Activated CD4-positive, alpha-beta T cell treated with anti-CD3 and anti-CD28 coated beads, Interleukin-2, amount 50 U/mL, for 1 hour (primary cell): ENCODE measurements at regions not wholly inside any gene's neighbourhood (a gene's known extent, or its start where the extent isn't known, plus 50 kb on each side); places are given as distances from the start of the nearest gene placed in this dataset.

Experiments
- DNase-seq: peaks from one replicate; pipeline ENCODE4 v3.0.0-alpha.2; 2020

- no peak for DNase-seq
Measured at GRCh38 chr2:134129900-134130537, 123.9 kb upstream of the MGAT5 start.

DNA sequence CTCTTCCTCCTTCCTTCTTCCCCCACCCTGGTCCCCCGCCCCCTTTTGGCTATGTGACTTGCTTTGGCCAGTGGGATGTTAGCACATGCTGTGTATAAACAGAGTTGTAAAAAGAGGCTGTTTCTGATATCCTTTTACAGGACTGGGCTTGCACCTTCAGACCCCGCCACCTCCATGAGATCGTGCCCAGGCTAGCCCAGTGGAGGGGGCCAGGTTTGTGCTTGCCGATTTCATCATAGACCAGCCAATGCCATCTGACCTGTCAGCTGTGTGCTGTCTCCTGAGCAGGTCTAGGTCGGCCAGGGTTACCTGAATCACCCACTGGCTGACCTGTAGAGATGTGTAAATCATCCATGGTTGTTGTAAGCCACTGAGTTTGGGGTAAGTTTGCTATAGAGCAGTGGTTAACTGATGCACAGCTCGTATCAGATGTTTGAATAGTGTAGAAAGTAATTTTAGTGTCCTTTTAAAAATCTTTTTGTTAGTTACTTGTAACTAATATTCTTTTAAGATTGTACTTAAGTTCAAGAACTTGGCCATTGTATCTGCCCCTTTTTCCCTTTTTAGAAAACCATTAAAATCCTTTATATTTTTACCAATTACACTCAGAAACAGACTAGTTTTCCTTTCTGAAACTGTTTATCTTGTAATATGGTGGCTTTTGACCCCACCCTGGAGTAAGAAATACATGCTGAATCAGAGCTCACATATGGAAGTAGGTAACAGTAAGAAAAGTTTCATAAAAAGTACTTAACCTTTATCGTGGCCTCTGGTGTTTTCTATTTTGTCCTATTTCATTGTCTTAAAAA, 122.0 kb upstream of the MGAT5 start:
- DNase-seq = no peak

DNA sequence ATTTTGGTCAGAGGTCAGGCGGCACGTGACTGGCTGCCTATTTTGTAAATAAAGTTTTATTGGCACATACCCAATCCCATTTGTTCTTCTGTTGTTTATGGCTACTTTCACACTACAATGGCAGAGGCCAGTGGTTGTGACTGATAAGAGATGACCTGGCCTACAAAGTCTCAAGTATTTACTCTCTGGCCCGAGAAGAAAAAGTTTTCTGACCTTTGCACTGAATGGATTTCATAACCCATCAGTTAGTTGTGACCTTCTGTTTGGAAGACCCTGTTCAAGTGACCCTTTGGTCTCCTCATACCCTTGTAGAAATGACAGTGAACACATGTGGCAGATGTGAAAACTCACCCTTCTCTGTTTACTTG, 121.4 kb upstream of the MGAT5 start:
- DNase-seq = no peak

GRCh38 chr2:134133622-134134312, 120.1 kb upstream of the MGAT5 start:
- DNase-seq = no peak

- no peak for DNase-seq
Measured at GRCh38 chr2:134134313-134134706, 119.6 kb upstream of the MGAT5 start.

DNA sequence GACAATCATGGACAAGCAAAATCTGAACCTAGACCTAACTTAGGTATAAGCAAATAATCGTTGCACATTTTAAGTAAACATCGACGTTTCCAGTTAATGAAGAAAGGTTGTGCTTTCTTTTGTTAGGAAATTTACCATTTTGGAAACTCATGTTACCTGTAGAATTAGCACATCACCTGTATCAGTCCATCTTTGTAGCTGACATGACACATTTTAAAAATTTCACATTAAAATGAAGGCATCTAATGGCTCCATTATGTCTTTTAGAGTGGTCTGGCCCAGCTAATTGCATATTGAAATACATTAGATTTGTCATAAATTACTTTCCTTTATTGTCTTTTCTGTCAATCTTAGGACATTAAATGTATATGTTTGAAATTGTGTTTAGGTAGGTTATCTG, 119.0 kb upstream of the MGAT5 start:
- no peak for DNase-seq

DNA sequence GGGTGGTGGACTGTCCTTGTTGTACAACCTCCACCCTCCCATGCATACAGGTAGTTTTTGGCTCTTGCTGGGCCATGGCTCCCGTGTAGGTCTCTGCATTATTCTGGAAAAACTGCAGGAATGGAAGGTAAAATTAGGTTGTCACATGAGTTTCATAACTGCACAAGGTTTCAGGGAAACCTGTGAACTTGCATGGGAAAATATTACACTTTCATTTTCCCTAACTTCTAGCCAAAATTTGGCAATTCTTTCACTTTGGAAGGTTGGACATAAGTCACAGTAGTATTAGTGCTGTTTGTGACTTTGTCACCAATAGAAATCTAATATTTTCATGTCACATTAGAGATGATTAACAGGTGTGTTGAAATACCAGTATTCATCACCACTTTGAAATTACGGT, 118.1 kb upstream of the MGAT5 start:
- DNase-seq = no peak

DNA sequence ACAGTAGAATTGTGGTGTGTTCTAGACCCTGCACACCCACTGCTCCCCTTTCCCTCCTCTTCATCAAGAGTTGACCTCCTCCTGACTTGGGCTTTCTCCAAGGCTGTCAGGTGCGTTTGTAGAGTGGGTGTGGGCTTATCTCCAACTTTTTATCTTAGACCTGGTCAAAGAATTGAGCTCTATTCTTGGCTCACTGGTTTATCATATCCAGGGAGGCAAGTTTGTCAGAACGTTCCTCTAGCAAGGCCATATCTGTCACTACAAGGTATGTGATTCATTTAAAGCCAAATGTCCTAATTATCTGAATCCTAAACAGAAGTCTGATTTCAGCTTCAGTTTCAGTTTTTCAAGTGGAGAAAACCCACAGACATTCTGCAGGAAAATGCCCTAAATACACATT, 117.1 kb upstream of the MGAT5 start:
- no peak for DNase-seq

- DNase-seq = peak; percentile 9
Measured at GRCh38 chr2:134137182-134137611, 116.7 kb upstream of the MGAT5 start.

DNA sequence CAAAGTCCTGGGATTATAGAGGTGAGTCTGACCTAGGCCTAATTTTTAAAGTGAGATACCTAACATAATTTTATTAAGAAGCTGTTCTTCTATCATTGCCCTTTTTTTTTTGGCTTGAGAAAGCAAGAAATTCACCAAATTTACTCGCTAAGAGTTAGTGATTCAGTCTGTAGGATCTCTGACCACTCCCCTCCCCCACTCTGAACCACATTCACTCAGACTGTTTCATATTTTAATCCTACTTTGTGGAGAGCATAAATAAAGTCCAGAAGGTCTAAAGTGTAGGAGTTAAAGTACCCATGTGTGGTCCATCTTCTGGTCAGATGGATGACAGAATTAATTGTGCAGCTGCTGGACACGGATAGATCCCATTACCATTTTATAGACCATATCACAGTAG, 115.8 kb upstream of the MGAT5 start:
- no peak for DNase-seq

DNA sequence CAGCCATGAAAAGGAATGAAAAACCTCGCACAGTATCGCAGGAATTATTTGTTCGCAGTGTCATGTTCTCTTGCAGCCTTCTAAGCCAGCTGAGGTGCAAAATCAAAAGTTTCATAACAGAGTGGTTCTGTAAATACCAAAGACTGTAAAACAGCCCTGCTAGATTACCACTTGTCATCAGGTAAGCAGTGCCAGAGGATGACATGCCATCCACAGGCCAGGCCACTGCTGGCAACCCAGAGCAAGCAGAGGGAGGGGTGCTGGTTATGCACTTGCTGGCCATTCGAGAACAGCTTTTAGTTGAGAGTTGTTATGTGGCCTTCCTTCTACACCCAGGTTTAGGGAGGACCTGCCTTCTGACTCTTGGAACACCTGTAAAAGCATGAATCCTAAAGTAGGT, 114.3 kb upstream of the MGAT5 start:
- no peak for DNase-seq

DNA sequence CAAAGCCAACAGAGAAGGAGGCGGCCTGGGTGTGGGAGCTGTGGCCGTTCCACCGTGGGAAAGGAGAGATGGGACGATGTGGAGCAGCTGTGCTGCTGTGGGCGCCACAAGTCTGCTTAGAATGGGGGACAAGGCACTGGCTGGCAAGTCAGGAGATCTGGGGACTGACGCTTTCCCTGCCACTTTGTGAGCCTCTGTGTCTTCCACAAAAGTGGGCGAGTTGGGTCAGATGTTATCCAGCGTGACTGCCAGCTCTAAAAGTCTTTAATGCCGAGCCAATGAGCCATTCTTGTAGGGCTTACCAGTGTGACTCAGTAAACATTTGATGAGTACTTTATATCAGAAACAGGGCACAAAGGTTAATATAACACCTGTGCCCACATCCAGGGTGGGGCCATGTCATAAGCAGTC, 113.6 kb upstream of the MGAT5 start:
- no peak for DNase-seq

GRCh38 chr2:134141598-134142340, 112.1 kb upstream of the MGAT5 start:
- no peak for DNase-seq

GRCh38 chr2:134142341-134142738, 111.5 kb upstream of the MGAT5 start:
- DNase-seq = no peak

DNA sequence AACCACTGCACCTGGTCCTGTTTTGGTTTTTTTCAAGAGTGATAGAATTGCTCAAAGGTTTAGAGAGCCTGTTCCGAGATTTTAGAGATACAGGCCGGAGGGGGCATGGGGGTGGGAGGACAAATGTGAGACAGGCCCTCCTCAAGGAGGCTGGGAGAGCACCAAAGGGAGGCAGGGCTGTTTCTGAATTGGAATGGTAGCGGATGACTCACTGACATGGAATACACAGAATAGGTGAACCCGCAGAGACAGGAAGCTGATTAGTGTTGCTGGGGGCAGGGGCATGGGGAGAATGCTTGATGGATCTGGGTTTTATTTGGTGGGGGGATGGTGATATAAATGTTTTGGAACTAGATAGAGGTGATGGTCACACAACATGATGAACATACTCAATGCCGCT, 111.0 kb upstream of the MGAT5 start:
- DNase-seq = no peak

DNA sequence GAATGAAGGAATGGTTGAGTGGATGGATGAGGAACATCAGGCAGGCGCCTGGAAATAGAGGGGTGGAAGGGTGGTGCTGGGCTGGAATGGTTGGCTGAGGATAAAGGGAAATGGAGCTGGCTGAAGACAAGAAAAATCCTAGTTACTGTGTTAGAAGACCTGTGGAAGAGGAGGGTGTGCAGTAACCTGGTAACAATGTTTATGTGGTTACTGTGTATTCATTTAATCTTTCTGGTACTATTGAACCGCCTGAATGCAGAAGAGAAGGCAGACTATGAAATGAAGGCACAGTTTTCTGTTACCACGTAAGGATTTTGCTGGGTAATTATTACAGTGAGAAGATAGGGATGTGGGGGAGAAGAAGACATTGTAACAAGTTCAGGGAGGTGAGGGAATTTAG, 110.3 kb upstream of the MGAT5 start:
- no peak for DNase-seq

DNA sequence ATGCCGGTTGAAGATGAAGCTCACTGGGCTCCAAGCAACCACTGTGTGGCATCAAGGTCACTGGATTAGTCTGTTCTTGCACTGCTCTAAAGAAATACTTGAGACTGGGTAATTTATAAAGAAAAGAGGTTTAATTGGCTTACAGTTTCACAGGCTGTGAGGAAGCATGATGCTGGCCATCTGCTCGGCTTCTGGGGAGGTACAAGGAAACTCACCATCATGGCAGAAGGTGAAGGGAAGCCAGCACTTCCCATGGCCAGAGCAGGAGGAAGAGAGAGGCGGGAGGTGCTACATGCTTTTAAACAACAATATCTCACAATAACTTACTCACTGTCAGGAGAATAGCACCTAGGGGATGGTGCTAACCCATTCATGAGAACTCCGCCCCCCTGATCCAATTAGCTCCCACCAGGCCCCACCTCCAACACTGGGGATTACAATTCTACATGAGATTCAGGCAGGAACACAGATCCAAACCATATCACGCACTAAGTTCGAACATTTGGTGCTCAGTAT, 109.7 kb upstream of the MGAT5 start:
- no peak for DNase-seq

DNA sequence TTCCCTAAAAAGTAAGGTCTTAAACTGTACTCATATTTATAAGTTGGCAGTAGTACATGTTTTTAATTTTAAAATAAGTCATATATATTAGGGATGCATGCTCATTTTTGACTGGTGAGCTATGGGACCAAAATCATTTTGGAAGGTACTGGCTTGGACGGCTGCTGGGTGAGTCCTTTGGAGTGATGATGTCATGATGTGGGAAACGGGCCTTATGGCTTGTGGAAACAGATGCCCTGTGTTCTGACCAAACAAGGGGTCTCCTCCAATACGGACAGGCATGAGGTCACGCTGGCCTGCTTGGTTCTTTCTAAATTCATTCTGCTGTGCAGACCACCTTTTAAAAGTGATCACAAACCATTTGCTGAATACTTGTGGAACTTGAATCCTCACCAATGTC, 109.2 kb upstream of the MGAT5 start:
- DNase-seq = no peak

DNA sequence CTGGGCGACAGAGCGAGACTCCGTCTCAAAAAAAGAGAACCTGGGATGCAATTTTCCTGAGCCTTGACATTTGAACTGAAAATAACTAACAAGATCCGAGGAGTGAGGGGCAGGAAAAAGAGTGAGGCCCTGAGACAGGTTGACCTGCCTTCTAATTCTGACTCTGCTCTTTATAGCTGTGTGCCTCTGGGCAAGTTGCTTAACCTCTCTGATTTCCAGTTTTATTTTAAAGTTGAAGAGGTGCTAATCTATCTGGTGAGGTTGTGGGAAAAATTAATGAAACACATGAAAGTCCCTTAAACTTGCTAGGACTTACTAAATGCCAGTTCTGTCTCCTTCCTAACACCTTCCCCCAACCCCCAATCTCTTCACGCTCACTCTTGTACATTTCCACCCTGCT, 108.4 kb upstream of the MGAT5 start:
- DNase-seq = no peak

GRCh38 chr2:134146161-134146560, 107.7 kb upstream of the MGAT5 start:
- no peak for DNase-seq

- DNase-seq = no peak
Measured at GRCh38 chr2:134146620-134147019, 107.3 kb upstream of the MGAT5 start.

DNA sequence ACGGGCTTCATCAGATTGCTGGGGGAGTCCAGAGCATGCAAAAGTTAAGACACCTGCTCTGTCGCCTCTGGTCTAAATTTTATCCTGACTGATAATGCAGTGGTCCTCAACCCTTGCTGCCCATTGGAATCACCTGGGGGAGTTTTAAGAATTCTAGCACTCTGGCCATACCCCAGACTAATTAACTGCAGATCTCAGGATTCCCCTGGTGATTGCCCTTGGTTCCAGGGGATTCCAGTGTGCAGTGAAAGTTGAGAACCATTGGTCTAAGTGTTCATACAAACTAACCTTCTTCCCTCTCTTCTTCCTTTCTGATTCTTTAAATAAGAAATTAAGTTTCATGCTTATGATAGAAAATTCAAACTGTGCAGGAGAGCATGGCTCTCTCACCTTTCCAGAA, 105.7 kb upstream of the MGAT5 start:
- DNase-seq = no peak

- DNase-seq = no peak
Measured at GRCh38 chr2:134148843-134149472, 104.9 kb upstream of the MGAT5 start.
